A673 (cell line): ENCODE measurements at regions not wholly inside any gene's neighbourhood (a gene's known extent, or its start where the extent isn't known, plus 50 kb on each side); places are given as distances from the start of the nearest gene placed in this dataset.
"Not testable (repeated sequence)": the region's sequence is repeated elsewhere in the genome, so short reads cannot be mapped to it uniquely, and the experiment has no call there.

Source experiments
- BruUV-seq: library from RNA; stranded (reverse); fragments of 400-500 nt; replicated peaks from 2 replicates; lab custom pipeline; 2021; lab: Mats Ljungman, UMichigan
- CTCF ChIA-PET: fragments of 300-600 bp; sonication (Branson Sonifier 250); formaldehyde crosslinking; loops from one replicate; lab custom pipeline; 2022; ENCODE audit warnings: antibody characterized with exemption; lab: Charles Lee
- POLR2A ChIA-PET: fragments of 300-600 bp; sonication (Branson Sonifier 250); formaldehyde crosslinking; loops from one replicate; lab custom pipeline; 2022; ENCODE audit warnings: antibody characterized with exemption; ENCODE audit not compliant: low non-redundant PET; lab: Charles Lee
- DNase-seq: peaks from one replicate; pipeline ENCODE4 v3.0.0-alpha.2; 2015; ENCODE audit warnings: low spot score
- H3K27ac ChIP-seq: fragments of 200-600 bp; sonication (generic); 2 replicates; pipeline ENCODE4 v1.5.1; 2016; ENCODE audit warnings: mixed run types, low read depth, mild to moderate bottlenecking, mixed read lengths, antibody characterized with exemption, low read length; ENCODE audit not compliant: poor library complexity, severe bottlenecking
- H3K27me3 ChIP-seq: fragments of 200-600 bp; sonication (generic); replicated peaks from 2 replicates; pipeline ENCODE4 v1.6.1; 2017; ENCODE audit warnings: mixed run types, low read depth, mild to moderate bottlenecking, mixed read lengths, antibody characterized with exemption, low read length; ENCODE audit not compliant: insufficient read depth, poor library complexity
- H3K36me3 ChIP-seq: fragments of 200-600 bp; sonication (generic); 2 replicates; pipeline ENCODE4 v1.6.1; 2016; ENCODE audit warnings: mixed run types, mild to moderate bottlenecking, mixed read lengths, antibody characterized with exemption, low read length; ENCODE audit not compliant: insufficient read depth, poor library complexity, severe bottlenecking
- H3K4me1 ChIP-seq: fragments of 200-600 bp; sonication (generic); 2 replicates; pipeline ENCODE4 v1.6.1; 2017; ENCODE audit warnings: mixed run types, mild to moderate bottlenecking, mixed read lengths, antibody characterized with exemption, low read length; ENCODE audit not compliant: insufficient read depth, poor library complexity, severe bottlenecking
- H3K4me3 ChIP-seq: fragments of 200-600 bp; sonication (generic); 2 replicates; pipeline ENCODE4 v1.5.1; 2016; ENCODE audit warnings: low read depth, mixed run types, mild to moderate bottlenecking, mixed read lengths, low read length; ENCODE audit not compliant: poor library complexity, severe bottlenecking
- H3K9me3 ChIP-seq: fragments of 200-600 bp; sonication (generic); 2 replicates; pipeline ENCODE4 v1.6.1; 2016; ENCODE audit warnings: mixed run types, low read depth, mild to moderate bottlenecking, mixed read lengths, antibody characterized with exemption, low read length; ENCODE audit not compliant: poor library complexity, severe bottlenecking
- EZH2 ChIP-seq: fragments of 200-600 bp; sonication (generic); IDR thresholded peaks from 2 replicates; pipeline ENCODE4 v1.6.1; 2017; ENCODE audit warnings: borderline replicate concordance, low read depth, mild to moderate bottlenecking, mixed read lengths, antibody characterized with exemption, low read length; ENCODE audit not compliant: poor library complexity, severe bottlenecking
- intact Hi-C: fragments of 100-400 bp; cut with micrococcal nuclease; formaldehyde crosslinking; loops from one replicate; pipeline ENCODE4 v1.10.0; 2022; ENCODE audit not compliant: unreplicated experiment
- TF ChIP-seq, protein P1 (sequence below): fragments of 300-800, 200-600 bp; sonication (generic); conservative IDR thresholded peaks from 2 replicates; pipeline ENCODE4 v1.5.1; 2017; ENCODE audit warnings: low read depth, mild to moderate bottlenecking, antibody characterized with exemption, low read length, moderate library complexity, mixed read lengths

DNA sequence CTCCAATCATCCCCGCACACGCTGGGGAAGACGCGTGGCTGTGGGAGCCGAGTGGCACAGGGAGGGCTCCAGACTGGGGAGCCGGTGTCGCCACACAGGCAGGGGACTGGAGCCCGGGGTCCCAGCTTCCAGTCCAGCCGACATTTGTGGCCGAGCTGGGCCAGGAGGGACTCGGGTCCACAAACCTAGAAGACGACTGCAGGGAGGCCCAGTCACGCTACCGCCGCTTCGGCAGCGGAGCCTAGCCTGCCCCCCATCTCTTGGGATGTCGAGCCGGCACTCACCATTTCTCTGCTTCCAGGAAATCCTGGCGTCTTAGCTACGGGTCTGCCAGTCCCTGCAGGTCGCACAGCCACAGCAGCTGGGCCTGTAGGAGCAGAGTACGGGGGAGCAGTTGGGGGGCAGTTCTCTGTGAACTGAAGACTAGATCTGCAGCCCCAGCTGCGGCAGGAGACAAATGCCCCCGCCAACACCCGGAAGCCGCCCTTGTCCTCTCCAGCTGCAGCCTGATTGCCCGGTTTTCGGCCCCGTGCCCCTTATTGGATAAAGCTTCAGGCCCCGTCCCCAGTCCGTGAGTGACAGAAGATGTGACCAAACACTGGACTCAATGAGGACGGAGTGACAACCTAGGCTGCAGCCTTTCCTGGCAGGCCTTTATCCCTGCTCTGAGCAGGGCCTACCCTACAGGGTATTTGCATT lies 270.7 kb downstream of the ZNF33B start:
- Histone ChIP-seq H3K4me3 (no peak overlapping the region), H3K27ac (no peak overlapping the region), H3K27me3 (no peaks in the 10 kb centered on the region), H3K4me1 (no peaks in the 10 kb centered on the region), H3K36me3 (no peaks in the 10 kb centered on the region), H3K9me3 (peaks cover 30% of the 10 kb centered on the region)
- ChIA-PET POLR2A (no interaction called here), CTCF (no interaction called here)
- no peak for DNase-seq
- intact Hi-C loops: no loop called here
- no peak for TF ChIP-seq EZH2
- TF ChIP-seq, protein P1, sequence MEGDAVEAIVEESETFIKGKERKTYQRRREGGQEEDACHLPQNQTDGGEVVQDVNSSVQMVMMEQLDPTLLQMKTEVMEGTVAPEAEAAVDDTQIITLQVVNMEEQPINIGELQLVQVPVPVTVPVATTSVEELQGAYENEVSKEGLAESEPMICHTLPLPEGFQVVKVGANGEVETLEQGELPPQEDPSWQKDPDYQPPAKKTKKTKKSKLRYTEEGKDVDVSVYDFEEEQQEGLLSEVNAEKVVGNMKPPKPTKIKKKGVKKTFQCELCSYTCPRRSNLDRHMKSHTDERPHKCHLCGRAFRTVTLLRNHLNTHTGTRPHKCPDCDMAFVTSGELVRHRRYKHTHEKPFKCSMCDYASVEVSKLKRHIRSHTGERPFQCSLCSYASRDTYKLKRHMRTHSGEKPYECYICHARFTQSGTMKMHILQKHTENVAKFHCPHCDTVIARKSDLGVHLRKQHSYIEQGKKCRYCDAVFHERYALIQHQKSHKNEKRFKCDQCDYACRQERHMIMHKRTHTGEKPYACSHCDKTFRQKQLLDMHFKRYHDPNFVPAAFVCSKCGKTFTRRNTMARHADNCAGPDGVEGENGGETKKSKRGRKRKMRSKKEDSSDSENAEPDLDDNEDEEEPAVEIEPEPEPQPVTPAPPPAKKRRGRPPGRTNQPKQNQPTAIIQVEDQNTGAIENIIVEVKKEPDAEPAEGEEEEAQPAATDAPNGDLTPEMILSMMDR: no peak
- no TSS peak for BruUV-seq

DNA sequence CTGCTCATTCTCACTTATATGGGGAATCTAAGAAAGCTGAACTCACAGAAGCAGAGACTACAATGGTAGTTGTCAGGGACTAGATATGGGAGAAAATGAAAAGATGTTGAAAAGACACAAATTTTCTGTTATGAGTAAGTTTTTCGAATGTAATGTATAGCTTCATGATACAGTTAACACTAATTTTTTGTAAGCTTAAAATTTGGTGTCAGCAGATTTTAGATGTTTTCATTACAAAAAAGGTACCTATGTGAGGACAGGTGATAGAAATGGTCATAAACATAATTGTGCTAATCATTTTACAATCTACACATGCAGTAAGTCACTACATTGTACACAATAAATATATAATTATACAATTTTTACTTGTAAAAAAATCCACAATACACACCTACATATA lies 286.6 kb downstream of the ZNF33B start:
- CTCF ChIA-PET: no interaction called here
- BruUV-seq: no TSS peak
- Histone ChIP-seq H3K27me3 (no peaks in the 10 kb centered on the region), H3K4me1 (no peaks in the 10 kb centered on the region), H3K9me3 (peaks cover 5% of the 10 kb centered on the region), H3K36me3 (no peaks in the 10 kb centered on the region), H3K4me3 (no peak overlapping the region), H3K27ac (no peak overlapping the region)
- intact Hi-C loops: no loop called here
- POLR2A ChIA-PET: no interaction called here
- no peak for DNase-seq
- no peak for TF ChIP-seq EZH2

DNA sequence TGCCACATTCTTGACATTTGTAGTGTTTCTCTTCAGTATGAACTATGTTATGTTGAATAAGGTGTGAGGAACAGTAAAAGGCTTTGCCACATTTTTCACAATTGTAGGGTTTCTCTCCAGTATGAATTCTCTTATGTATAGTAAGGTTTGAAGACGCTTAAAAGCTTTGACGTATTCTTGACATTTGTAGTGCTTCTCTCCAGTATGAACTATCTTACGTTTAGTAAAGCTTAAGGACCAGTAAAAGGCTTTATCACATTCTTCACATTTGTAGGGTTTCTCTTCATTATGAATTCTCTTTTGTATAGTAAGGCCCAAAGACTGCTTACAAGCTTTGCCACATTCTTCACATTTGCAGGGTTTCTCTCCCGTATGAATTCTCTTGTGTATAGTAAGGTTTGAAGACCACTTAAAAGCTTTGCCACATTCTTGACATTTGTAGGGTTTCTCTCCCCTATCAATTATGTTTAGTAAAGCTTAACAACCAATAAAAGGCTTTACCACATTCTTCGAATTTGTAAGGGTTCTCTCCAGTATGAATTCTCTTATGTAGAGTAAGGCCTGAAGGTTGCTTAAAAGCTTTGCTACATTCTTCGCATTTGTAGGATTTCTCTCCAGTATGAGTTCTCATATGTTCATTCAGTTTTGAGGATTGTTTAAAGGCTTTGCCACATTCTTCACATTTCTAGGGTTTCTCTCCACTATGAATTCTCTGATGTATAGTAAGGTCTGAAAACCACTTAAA lies 301.6 kb downstream of the ZNF33B start:
- H3K36me3 ChIP-seq, DNase-seq, H3K4me1 ChIP-seq, POLR2A ChIA-PET, intact Hi-C loops, BruUV-seq, H3K27ac ChIP-seq, H3K4me3 ChIP-seq, CTCF ChIA-PET, H3K27me3 ChIP-seq: not testable (repeated sequence)
- peaks cover 28% of the 10 kb centered on the region for H3K9me3 ChIP-seq

DNA sequence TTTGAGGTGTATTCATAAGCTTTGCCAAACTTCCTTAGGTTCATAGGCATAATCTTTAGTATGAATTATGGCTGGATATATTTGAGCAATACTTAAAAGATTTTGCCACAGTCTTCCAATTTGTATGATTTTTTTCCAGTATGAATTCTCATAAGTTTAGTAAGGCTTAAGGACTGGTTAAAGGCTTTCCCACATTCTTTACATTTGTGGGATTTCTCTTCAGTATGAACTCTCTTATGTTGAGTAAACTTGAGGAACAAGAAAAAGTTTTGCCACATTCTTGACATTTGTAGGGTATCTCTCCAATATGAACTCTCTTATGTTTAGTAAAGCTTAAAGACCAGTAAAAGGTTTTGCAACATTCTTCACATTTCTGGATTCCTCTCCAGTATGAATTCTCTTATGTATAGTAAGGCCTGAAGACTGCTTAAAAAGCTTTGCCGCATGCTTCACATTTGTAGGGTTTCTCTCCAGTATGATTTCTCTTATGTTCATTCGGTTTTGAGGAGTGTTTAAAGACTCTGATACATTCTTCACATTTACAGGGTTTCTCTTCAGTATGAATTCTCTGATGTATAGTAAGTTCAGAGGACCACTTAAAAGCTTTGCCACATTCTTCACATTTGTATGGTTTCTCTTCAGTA lies 302.6 kb downstream of the ZNF33B start:
- H3K36me3 ChIP-seq, intact Hi-C loops, H3K27me3 ChIP-seq, H3K27ac ChIP-seq, POLR2A ChIA-PET, BruUV-seq, H3K4me1 ChIP-seq, CTCF ChIA-PET, DNase-seq, H3K4me3 ChIP-seq: not testable (repeated sequence)
- peaks cover 32% of the 10 kb centered on the region for H3K9me3 ChIP-seq
